ENCODE measurements at regions not wholly inside any gene's neighbourhood (a gene's known extent, or its start where the extent isn't known, plus 50 kb on each side); places are given as distances from the start of the nearest gene placed in this dataset.
"Not testable (repeated sequence)": the region's sequence is repeated elsewhere in the genome, so short reads cannot be mapped to it uniquely, and the experiment has no call there.

- no peak overlapping the region for H3K4me3 Mint-ChIP-seq
- no peaks in the 10 kb centered on the region for H3K36me3 Mint-ChIP-seq
- H3K27ac Mint-ChIP-seq, result no peak overlapping the region
- WGBS (ENCODE audit: insufficient coverage), result 72% methylated on average over 5 of the region's 6 CpGs
- Histone ChIP-seq H3K4me1 (ENCODE audit: control insufficient read depth, insufficient read depth, low read length) (no peaks in the 10 kb centered on the region), H3K27me3 (ENCODE audit: control insufficient read depth, insufficient read depth, low read length) (no peaks in the 10 kb centered on the region), H3K27ac (ENCODE audit: low read length) (no peak overlapping the region), H3K9me3 (ENCODE audit: control insufficient read depth, insufficient read depth, low read length) (no peaks in the 10 kb centered on the region), H3K4me3 (ENCODE audit: low read length) (no peak overlapping the region), H3K36me3 (ENCODE audit: control insufficient read depth, insufficient read depth, low read length) (no peaks in the 10 kb centered on the region)
- no peak for TF ChIP-seq CTCF (IDR thresholded peaks at IDR 0.05)
- DNase-seq, result no peak
- peaks cover 15 to 42% of the 10 kb centered on the region in 2 donors for H3K27me3 Mint-ChIP-seq (ENCODE audit: low read depth in 2 of 2)
- H3K4me1 Mint-ChIP-seq, result no peaks in the 10 kb centered on the region
- no peaks in the 10 kb centered on the region for H3K9me3 Mint-ChIP-seq
- intact Hi-C loops (cut with micrococcal nuclease), result no loop called here
- no peak for ATAC-seq
Observed at GRCh38 chr10:117492504-117492903, 50.0 kb upstream of the EMX2 start.

- H3K27ac ChIP-seq (ENCODE audit: low read length), result no peak overlapping the region
- Mint-ChIP-seq H3K4me3 (no peak overlapping the region), H3K9me3 (no peaks in the 10 kb centered on the region), H3K36me3 (no peaks in the 10 kb centered on the region), H3K27me3 (ENCODE audit: low read depth in 2 of 2) (peaks cover 10 to 12% of the 10 kb centered on the region in 2 donors), H3K4me1 (no peaks in the 10 kb centered on the region), H3K27ac (no peak overlapping the region)
- H3K36me3 ChIP-seq (ENCODE audit: control insufficient read depth, insufficient read depth, low read length), result no peaks in the 10 kb centered on the region
- WGBS (ENCODE audit: insufficient coverage), result 86% methylated on average over 6 of the region's 7 CpGs
- H3K27me3 ChIP-seq (ENCODE audit: control insufficient read depth, insufficient read depth, low read length), result no peaks in the 10 kb centered on the region
- H3K9me3 ChIP-seq (ENCODE audit: control insufficient read depth, insufficient read depth, low read length), result no peaks in the 10 kb centered on the region
- TF ChIP-seq CTCF (IDR thresholded peaks at IDR 0.05), result no peak
- H3K4me3 ChIP-seq (ENCODE audit: low read length), result no peak overlapping the region
- DNase-seq, result no peak
- no peak for ATAC-seq
- intact Hi-C loops (cut with micrococcal nuclease), result no loop called here
- H3K4me1 ChIP-seq (ENCODE audit: control insufficient read depth, insufficient read depth, low read length), result no peaks in the 10 kb centered on the region
Observed at GRCh38 chr10:117488004-117488403, 54.5 kb upstream of the EMX2 start.

- DNase-seq (no peak), ATAC-seq (no peak)
- Mint-ChIP-seq H3K27me3 (ENCODE audit: low read depth in 2 of 2) (peaks cover 0 to 10% of the 10 kb centered on the region in 2 donors), H3K27ac (no peak overlapping the region), H3K9me3 (no peaks in the 10 kb centered on the region), H3K36me3 (no peaks in the 10 kb centered on the region), H3K4me1 (no peaks in the 10 kb centered on the region), H3K4me3 (no peak overlapping the region)
- no peak for TF ChIP-seq CTCF (IDR thresholded peaks at IDR 0.05)
- H3K27me3 ChIP-seq (ENCODE audit: control insufficient read depth, insufficient read depth, low read length), result no peaks in the 10 kb centered on the region
- no peaks in the 10 kb centered on the region for H3K36me3 ChIP-seq (ENCODE audit: control insufficient read depth, insufficient read depth, low read length)
- H3K4me1 ChIP-seq (ENCODE audit: control insufficient read depth, insufficient read depth, low read length), result no peaks in the 10 kb centered on the region
- H3K9me3 ChIP-seq (ENCODE audit: control insufficient read depth, insufficient read depth, low read length), result no peaks in the 10 kb centered on the region
- intact Hi-C loops (cut with micrococcal nuclease), result no loop called here
- no peak overlapping the region for H3K4me3 ChIP-seq (ENCODE audit: low read length)
- no peak overlapping the region for H3K27ac ChIP-seq (ENCODE audit: low read length)
- WGBS (ENCODE audit: insufficient coverage), result 92% methylated on average over 4 of the region's 4 CpGs
Observed at GRCh38 chr10:117486606-117487005, 55.9 kb upstream of the EMX2 start.

GRCh38 chr10:117483056-117483590, 59.4 kb upstream of the EMX2 start:
- no peak for TF ChIP-seq CTCF (IDR thresholded peaks at IDR 0.05)
- intact Hi-C loops (cut with micrococcal nuclease), result no loop called here
- ATAC-seq (no peak), DNase-seq (no peak)
- no peaks in the 10 kb centered on the region for H3K36me3 Mint-ChIP-seq
- no peaks in the 10 kb centered on the region for H3K4me1 Mint-ChIP-seq
- Histone ChIP-seq H3K36me3 (ENCODE audit: control insufficient read depth, insufficient read depth, low read length) (no peaks in the 10 kb centered on the region), H3K4me3 (ENCODE audit: low read length) (no peak overlapping the region), H3K4me1 (ENCODE audit: control insufficient read depth, insufficient read depth, low read length) (no peaks in the 10 kb centered on the region), H3K27me3 (ENCODE audit: control insufficient read depth, insufficient read depth, low read length) (no peaks in the 10 kb centered on the region), H3K27ac (ENCODE audit: low read length) (no peak overlapping the region), H3K9me3 (ENCODE audit: control insufficient read depth, insufficient read depth, low read length) (no peaks in the 10 kb centered on the region)
- H3K27me3 Mint-ChIP-seq (ENCODE audit: low read depth in 2 of 2), result peaks cover 3 to 8% of the 10 kb centered on the region in 2 donors
- no peak overlapping the region for H3K4me3 Mint-ChIP-seq
- WGBS (ENCODE audit: insufficient coverage), result 77% methylated on average over 5 of the region's 5 CpGs
- no peak overlapping the region for H3K27ac Mint-ChIP-seq
- no peaks in the 10 kb centered on the region for H3K9me3 Mint-ChIP-seq

GRCh38 chr10:117481011-117481410, 61.5 kb upstream of the EMX2 start:
- not testable (repeated sequence) for H3K27me3 ChIP-seq (ENCODE audit: control insufficient read depth, insufficient read depth, low read length); ATAC-seq

More at GRCh38 chr10:117481011-117481410, 61.5 kb upstream of the EMX2 start:
- intact Hi-C loops (cut with micrococcal nuclease); H3K36me3 Mint-ChIP-seq; H3K4me3 ChIP-seq (ENCODE audit: low read length); H3K9me3 Mint-ChIP-seq; H3K4me1 ChIP-seq (ENCODE audit: control insufficient read depth, insufficient read depth, low read length); H3K27ac Mint-ChIP-seq; H3K4me1 Mint-ChIP-seq; H3K27ac ChIP-seq (ENCODE audit: low read length); DNase-seq; H3K4me3 Mint-ChIP-seq; H3K36me3 ChIP-seq (ENCODE audit: control insufficient read depth, insufficient read depth, low read length); H3K9me3 ChIP-seq (ENCODE audit: control insufficient read depth, insufficient read depth, low read length): not testable (repeated sequence)
- WGBS (ENCODE audit: insufficient coverage), result 90% methylated on average over 6 of the region's 6 CpGs
- peaks cover 15 to 19% of the 10 kb centered on the region in 2 donors for H3K27me3 Mint-ChIP-seq (ENCODE audit: low read depth in 2 of 2)

Measured in natural killer cell (primary cell).